ENCODE measurements at regions not wholly inside any gene's neighbourhood (a gene's known extent, or its start where the extent isn't known, plus 50 kb on each side); places are given as distances from the start of the nearest gene placed in this dataset.

DNA sequence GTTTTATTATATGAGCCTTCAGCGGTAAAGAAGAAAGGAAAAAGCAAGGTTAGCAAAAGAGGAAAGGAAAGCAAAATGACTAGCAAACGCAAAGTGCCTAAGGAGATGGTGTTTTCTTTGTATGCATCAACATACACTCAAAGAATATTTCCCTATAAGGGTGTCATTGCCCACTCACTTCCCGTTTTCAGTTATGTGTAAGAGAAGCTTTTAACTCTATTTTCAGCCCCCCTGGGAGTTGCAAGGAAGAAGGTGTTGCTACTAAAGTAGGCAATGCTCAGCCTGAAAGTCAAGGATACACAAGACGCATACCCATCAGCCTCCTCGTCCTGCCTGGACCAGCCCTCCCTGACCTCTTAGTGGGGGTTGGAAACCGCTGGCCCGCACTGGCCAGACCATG is 267.7 kb upstream of the ZFHX3 start:
- DNase-seq (ENCODE audit: extremely low read depth, low read depth), result no peak
- no peak overlapping the region for H3K4me3 ChIP-seq (replicated peaks; ENCODE audit: low read depth, low read length)
- TF ChIP-seq, protein P1, sequence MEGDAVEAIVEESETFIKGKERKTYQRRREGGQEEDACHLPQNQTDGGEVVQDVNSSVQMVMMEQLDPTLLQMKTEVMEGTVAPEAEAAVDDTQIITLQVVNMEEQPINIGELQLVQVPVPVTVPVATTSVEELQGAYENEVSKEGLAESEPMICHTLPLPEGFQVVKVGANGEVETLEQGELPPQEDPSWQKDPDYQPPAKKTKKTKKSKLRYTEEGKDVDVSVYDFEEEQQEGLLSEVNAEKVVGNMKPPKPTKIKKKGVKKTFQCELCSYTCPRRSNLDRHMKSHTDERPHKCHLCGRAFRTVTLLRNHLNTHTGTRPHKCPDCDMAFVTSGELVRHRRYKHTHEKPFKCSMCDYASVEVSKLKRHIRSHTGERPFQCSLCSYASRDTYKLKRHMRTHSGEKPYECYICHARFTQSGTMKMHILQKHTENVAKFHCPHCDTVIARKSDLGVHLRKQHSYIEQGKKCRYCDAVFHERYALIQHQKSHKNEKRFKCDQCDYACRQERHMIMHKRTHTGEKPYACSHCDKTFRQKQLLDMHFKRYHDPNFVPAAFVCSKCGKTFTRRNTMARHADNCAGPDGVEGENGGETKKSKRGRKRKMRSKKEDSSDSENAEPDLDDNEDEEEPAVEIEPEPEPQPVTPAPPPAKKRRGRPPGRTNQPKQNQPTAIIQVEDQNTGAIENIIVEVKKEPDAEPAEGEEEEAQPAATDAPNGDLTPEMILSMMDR (IDR thresholded peaks at IDR 0.05; ENCODE audit: low read depth, low read length, missing control alignments), result no peak

DNA sequence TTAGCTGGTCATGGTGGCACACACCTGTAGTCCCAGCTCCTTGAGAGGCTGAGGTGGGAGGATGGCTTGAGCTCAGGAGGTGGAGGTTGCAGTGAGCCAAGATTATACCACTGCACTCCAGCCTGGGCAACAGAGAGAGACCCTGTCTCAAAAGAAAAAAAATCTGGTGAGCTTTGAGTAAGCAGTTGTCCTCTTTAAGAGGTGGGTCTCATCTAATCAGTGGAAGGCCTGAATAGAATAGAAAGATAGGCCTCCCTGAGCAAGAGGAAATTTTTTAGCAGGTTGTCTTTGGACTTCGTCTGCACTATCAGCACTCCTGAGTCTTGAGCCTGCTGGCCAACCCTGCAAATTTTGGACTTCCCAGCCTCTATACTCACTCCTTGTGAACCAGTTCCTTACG is 266.0 kb upstream of the ZFHX3 start:
- H3K4me3 ChIP-seq (replicated peaks; ENCODE audit: low read depth, low read length), result no peak overlapping the region
- TF ChIP-seq, protein P1 (IDR thresholded peaks at IDR 0.05; ENCODE audit: low read depth, low read length, missing control alignments), result no peak
- no peak for DNase-seq (ENCODE audit: extremely low read depth, low read depth)

DNA sequence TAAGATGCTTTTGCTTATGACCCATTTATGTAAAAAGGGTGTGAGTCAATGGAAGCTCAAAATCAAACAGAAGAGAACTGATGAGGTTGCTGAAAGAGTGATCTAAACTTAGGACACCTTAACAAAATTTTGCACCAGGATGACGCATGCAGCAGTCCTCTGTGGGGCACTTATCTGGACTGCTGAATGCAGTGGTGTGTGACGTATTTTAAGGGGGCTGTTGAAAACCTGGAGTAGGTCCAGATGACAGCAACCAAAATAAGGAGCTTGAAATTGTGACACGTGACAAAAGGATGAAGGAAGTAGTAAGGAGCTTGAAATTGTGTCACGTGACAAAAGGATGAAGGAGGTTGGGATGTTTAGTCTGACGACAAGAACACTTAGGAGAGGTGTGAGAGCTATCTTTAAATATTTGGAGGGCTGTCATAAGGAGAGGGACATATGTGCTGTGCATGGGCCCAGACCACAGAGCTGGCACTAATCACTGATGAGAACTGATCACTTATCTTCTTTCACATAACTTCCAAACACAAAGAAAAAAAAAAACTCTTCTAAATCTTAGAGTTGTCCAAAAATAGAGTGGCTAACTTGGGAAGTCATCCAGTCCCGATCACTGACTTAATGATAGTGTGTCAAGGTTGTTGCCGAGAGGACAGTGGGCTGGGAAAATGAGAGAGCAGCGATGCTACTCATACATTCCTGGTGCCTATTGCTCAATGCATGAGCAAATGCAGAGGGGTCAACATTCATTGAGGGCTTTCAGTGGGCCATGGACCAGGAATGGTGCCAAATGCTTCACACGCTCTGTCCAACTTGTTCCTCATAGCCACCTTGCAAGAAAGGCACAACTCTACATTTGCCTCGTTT is 264.2 kb upstream of the ZFHX3 start:
- TF ChIP-seq, protein P1 (IDR thresholded peaks at IDR 0.05; ENCODE audit: low read depth, low read length, missing control alignments), result no peak
- H3K4me3 ChIP-seq (replicated peaks; ENCODE audit: low read depth, low read length), result no peak overlapping the region
- DNase-seq (ENCODE audit: extremely low read depth, low read depth), result no peak

DNA sequence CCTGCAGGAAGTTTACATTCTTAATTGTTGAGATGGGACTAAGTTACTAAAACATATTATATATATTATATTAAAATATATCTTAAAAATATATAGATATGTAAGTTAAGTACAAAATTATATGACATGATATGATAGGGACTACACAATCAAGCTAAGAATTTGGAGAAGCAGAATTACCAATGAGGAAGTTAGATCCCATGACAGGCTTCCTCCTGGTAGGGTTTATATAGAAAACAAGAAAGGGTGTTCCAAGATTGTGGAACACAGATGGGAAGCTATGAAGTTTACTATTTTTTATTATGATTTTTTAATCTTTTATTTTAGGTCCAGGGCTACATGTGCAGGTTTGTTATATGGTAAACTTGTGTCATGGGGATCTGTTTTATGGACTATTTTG is 260.8 kb upstream of the ZFHX3 start:
- no peak for DNase-seq (ENCODE audit: extremely low read depth, low read depth)
- no peak overlapping the region for H3K4me3 ChIP-seq (replicated peaks; ENCODE audit: low read depth, low read length)
- TF ChIP-seq, protein P1 (IDR thresholded peaks at IDR 0.05; ENCODE audit: low read depth, low read length, missing control alignments), result no peak

DNA sequence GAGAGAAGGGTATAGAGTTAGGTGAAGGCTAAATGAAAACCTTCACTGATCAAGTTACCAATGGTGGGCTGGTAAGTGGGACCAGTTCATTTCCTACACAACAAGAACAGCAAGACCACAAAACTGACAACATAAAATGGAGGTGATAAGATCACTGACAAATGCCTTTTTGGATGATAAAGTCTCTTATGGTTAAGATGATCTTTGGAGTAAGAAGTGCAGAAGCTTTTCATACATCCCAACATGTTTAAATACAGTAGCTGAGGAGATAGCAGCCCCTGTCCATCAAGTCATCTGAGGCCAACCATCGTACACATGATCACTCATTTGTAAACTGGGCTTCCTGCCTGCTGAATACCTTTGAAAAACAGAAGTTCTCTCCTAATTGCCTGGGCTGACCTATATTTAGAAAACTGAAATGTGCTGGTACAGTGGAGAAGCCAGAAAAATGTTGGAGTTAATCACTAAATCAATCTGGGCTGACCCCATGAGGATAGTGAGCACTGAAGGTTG is 259.0 kb upstream of the ZFHX3 start:
- TF ChIP-seq, protein P1 (IDR thresholded peaks at IDR 0.05; ENCODE audit: low read depth, low read length, missing control alignments), result no peak
- no peak overlapping the region for H3K4me3 ChIP-seq (replicated peaks; ENCODE audit: low read depth, low read length)
- DNase-seq (ENCODE audit: extremely low read depth, low read depth), result no peak

DNA sequence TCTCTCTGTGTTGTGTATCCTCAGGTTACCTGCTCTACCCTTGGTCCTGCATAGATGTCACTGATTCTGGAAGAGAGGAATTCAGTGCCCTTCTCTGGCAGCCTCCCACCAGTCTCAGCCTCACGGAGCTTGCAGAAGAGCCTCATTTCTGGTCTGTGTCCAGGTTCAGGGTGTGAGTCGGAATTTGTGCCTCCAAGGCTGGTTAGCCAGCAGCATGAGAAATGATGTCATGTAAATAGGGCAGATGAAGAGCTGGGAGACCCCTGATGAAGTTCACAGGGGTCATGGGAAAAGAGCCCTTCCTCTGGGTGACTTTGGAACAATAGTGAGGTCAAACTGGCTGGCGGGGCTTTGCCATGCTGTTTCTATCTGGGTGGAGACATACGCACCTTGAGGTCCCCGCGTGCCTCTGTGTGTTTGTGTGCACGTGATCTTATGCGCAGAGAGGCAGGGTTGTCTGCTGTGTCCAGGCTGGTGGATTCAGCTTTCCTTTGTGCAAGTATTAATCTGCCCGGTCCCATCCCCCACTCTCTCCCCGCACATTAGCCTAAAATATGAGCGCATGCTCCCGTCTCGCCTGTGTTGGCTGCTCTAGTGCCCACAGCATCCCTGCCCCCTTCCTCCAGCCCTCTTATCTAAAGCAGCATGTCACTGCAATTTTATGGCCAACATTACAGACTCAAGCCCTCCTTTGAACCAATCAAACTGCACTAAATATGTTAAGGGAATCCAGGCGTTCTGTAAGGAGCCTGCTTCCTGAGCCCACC is 256.3 kb upstream of the ZFHX3 start:
- TF ChIP-seq, protein P1 (IDR thresholded peaks at IDR 0.05; ENCODE audit: low read depth, low read length, missing control alignments), result no peak
- H3K4me3 ChIP-seq (replicated peaks; ENCODE audit: low read depth, low read length), result no peak overlapping the region

More for the DNA sequence above, 256.3 kb upstream of the ZFHX3 start:
- no peak for DNase-seq (ENCODE audit: extremely low read depth, low read depth)

All from HFF-Myc (cell line).